GM21737 (cell line): ENCODE measurements at regions not wholly inside any gene's neighbourhood (a gene's known extent, or its start where the extent isn't known, plus 50 kb on each side); places are given as distances from the start of the nearest gene placed in this dataset.
"Not testable (repeated sequence)": the region's sequence is repeated elsewhere in the genome, so short reads cannot be mapped to it uniquely, and the experiment has no call there.

Source experiments
- ATAC-seq: cut with Tn5 transposase; IDR thresholded peaks from one replicate; pipeline ENCODE4 v1.9.1; 2021; ENCODE audit warnings: mild to moderate bottlenecking, moderate library complexity; ENCODE audit not compliant: unreplicated experiment

DNA sequence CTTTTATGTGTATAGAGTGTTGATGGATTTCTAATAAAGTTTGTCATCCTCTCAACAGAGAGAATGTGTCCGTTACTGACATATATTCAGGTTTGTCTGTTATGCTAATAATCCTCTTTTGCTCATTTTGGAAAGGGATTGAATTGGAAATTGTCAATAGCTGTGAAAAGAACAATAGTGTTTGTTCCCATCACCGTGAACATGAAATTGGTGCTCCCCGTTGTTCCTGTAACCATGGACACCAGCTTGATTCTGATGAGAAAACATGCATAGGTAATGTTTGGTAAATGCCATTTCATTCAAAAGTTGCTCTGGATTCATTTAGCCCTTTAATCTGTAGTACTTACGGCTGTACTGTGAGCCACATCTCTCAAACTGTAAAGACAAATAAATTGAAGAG, 707.0 kb upstream of the GOLIM4 start:
- no peak for ATAC-seq

DNA sequence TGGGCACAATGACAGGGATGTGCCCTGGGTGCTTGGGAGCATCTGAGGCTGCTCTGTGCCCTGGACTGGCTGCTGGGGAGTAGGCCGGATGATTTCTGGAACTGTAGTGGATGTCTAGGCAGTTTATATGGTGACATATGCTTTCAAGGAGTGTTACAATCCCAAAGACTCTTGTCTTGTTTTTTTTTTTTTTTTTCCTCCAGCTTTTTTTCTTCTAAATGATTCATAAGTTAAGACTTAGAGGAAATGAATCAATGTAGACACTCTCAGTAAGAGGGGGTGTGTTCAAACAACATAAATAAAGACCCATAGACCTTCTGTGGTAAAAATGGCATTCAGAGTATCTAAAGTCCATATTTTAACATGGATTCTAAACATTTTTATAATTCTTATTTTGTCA, 706.1 kb upstream of the GOLIM4 start:
- ATAC-seq = no peak

GRCh38 chr3:168796339-168796738, 700.6 kb upstream of the GOLIM4 start:
- no peak for ATAC-seq

DNA sequence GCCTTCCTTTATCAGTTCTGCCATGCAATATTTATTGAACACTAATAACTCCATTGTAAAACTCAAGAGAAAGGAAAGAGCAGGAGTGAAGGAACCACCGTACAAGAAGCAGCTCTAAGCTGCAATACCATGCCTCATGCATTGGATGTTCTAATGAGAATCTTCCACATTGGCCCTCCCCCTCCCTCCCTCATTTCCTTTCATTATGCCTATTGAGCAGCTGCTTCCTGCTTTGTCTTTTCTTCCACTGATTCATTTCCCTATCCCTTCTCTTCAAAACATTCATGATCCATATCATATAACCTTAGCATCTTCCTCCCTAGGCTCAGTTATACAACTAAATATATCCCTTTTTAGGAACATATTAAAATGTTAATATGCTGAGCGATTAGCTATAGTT, 698.7 kb upstream of the GOLIM4 start:
- ATAC-seq = no peak

GRCh38 chr3:168782193-168782592, 686.5 kb upstream of the GOLIM4 start:
- no peak for ATAC-seq

DNA sequence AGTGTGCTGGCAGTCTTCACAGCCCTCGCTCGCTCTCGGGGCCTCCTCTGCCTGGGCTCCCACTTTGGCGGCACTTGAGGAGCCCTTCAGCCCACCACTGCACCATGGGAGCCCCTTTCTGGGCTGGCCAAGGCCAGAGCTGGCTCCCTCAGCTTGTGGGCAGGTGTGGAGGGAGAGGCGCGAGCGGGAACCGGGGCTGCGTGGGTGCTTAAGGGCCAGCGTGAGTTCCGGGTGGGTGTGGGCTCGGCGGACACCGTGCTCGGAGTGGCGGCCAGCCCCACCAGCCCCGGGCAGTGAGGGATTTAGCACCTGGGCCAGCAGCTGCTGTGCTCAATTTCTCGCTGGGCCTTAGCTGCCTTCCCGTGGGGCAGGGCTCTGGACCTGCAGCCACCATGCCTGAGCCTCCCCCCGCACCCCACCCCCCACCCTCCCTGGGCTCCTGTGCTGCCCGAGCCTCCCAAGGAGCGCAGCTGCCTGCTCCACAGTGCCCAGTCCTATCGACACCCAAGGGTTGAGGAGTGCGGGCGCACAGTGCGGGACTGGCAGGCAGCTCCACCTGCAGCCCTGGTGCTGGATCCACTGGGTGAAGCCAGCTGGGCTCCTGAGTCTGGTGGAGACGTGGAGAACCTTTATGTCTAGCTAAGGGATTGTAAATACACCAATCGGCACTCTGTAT, 684.4 kb upstream of the GOLIM4 start:
- ATAC-seq = not testable (repeated sequence)

DNA sequence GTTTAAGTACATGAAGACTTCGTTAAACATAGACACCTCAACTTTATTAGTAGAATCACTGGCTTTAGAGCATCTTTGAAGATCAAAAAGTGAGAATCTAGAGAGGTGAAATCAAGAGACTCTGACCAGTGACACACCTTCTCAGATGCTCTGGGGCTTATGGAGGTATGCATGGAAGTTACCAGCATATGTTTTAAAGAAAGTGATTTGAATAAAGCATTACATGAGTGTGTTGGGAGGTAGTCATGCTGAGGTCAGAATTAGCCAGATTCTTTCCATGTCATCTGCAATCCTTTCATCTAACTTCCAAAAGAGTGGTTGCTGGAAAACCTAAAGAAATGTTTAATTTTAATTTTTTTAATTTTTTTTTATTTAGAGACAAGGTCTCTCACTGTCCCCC, 658.0 kb upstream of the GOLIM4 start:
- no peak for ATAC-seq

GRCh38 chr3:168752339-168752738, 656.6 kb upstream of the GOLIM4 start:
- ATAC-seq = no peak

GRCh38 chr3:168747697-168748096, 652.0 kb upstream of the GOLIM4 start:
- ATAC-seq = no peak

GRCh38 chr3:168738527-168739325, 643.0 kb upstream of the GOLIM4 start:
- no peak for ATAC-seq

DNA sequence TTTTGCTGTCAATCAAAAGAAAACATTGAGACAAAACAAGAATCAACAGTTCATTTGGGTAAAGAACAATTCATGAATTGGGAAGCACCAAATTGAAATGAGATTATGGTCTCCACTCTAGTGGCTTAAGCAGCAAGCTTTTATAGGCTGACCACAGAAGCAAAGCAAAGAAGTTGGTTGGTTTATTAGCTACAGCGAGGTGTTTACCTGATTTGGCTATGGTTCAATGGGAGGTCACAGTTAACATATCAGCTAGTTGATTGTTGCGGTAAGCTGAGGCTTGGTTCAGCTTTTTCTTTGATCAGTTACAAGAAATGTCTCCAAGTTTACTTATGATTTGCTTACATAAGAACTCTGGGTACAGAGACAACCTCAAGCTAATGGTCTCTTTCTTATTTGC, 640.5 kb upstream of the GOLIM4 start:
- ATAC-seq = no peak

DNA sequence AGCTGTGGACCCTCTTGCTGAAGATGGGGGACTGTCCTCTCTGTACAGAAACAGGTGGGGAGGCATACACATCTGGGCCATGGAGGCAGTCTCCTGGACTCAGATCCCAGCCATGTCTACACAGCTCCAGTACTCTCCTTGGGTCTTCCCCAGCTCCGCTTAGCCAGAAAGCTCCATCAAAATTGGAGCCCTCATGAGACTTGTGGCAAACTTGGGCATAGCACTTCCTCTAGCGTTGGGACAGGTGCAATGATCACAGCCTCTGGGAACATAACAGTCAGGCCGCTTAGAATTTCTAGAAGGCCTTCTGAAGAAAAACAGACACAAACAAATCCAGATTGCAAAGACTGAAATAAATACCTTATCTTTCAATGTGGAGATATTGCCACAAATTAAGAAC, 634.3 kb upstream of the GOLIM4 start:
- ATAC-seq = no peak

DNA sequence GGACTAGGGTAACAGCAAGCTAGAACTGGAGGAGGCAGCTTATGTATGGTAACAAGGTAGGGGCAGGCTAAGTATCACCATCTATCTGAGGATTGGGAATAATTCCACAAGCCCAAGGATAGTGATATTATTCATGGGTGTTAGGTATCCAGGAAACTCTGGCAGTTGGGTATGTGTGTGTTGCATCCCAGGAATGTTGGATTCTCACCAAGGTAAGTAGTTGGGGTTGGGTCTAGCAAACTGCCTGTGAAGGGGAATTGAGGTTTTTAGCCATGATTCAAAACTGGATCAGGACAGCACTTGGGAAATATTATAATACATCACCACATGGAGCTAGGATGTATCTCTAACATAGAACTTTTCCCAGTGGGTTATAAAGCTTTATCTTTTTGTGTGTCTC, 626.4 kb upstream of the GOLIM4 start:
- no peak for ATAC-seq

DNA sequence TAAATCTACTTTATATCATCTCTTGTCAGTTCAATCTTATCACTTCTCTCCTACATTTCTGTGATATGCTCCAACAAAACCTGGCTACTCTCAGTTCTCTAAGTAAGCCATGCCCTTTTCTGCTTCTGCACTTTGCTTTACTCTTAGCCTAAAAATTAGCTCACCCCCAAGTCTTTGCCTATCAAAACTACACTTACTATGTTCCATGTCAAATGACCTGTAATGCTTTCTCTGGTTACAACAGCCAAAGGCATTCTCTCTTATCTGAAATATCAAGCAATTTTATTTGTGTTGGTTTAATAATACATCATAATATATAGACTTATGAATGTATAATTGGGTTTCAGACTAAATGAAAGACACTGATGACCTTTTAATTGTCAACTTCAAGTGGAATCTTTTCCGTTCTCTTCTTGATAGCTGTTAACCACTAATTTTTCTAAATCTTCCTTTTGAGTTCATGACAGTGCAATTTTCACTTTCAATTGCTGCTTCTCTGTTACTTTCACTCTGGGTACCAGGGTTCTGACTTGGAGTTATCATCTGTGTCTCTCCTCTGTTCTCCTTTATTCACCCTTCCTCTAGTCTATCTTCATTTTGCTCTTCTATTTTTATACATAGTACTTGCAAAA, 619.0 kb upstream of the GOLIM4 start:
- peak; percentile 95 for ATAC-seq

- no peak for ATAC-seq
Measured at GRCh38 chr3:168709073-168709472, 613.3 kb upstream of the GOLIM4 start.

- no peak for ATAC-seq
Measured at GRCh38 chr3:168707900-168708299, 612.2 kb upstream of the GOLIM4 start.

GRCh38 chr3:168705412-168705811, 609.7 kb upstream of the GOLIM4 start:
- ATAC-seq = no peak

DNA sequence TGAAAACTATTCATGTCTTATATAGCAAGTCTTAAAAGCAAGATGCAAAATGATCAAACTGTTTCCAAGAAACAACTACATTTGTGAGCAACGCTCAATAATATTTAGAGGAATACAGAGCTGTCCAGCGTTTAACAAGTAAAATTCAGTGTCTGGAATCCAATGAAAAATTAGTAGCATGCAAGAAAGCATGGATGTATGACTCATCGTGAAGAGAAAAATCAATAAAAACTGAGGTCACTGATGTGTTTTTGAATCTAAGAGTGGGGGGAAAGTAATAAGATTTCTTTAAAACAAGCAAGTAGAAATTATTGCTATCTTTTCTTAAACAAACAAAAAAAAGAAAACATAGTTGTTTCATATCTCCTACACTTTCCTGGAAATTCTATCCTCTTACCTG, 600.3 kb upstream of the GOLIM4 start:
- ATAC-seq = no peak

DNA sequence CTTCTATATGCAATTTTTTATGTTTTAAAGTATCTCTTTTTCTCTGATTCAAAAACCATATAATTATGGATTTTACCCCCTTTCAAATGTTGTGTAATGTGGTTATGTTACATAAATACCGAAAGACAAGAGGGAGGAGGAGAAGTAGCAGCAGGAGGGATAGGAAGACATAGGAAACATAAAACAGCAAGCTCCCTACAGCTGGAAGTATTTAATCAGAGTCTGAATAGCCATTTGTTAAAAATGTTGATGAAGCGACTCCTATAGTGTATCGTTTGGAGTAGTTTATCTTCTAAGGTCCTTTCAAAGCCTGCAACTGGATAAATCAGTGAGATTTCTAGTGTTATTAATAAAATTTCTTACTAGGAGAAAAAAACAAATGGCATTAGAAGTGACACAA, 598.1 kb upstream of the GOLIM4 start:
- no peak for ATAC-seq

- ATAC-seq = no peak
Measured at GRCh38 chr3:168688267-168688666, 592.5 kb upstream of the GOLIM4 start.

DNA sequence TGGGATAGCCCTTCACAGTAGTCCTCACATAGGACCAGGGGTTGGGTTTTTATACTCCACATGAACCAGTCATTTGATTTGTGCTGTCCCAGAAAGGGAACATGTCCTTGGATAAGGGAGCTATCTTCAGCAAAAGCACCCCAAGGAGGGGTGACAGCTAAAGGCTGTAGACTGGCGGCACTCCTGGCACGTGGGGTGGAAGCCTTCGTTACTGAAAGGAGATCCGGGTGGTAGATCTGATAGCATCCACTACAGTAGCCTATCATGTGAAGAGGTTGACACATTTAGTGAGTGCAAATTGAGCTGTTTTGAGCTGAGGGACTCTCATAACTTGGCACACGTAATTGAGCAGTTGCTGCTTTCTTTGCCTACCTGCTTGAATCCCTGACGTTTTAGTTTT, 588.8 kb upstream of the GOLIM4 start:
- no peak for ATAC-seq

DNA sequence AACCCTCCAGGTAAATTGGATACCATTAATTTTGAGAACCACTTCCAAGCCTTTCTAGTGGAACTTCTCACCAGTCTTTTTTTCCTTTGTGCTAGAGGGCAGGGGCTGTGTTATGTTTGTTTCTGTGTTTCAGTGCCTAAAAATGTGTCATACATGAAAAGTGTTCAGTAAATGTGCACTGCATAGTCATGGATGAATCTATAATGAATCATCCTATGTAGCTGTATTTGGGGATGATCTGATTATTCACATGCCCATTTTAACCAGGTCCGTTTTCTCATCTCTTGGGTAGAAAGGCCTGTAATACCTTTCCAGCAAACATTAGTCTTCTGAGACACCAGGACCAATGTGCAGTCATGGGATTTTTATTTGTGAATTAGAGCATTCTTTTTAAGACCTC, 583.0 kb upstream of the GOLIM4 start:
- no peak for ATAC-seq
